HTR-8/SVneo (cell line): ENCODE measurements at regions not wholly inside any gene's neighbourhood (a gene's known extent, or its start where the extent isn't known, plus 50 kb on each side); places are given as distances from the start of the nearest gene placed in this dataset.
"Not testable (repeated sequence)": the region's sequence is repeated elsewhere in the genome, so short reads cannot be mapped to it uniquely, and the experiment has no call there.

ENCODE experiments used
- DNase-seq: peaks from one replicate; pipeline ENCODE4 v3.0.0; 2011; ENCODE audit warnings: low spot score, mixed read lengths; ENCODE audit not compliant: insufficient read length
- FAIRE-seq: peaks from 2 replicates; lab custom pipeline; 2011; peaks lifted over from hg19 to GRCh38; lab: Jason Lieb, UNC

DNA sequence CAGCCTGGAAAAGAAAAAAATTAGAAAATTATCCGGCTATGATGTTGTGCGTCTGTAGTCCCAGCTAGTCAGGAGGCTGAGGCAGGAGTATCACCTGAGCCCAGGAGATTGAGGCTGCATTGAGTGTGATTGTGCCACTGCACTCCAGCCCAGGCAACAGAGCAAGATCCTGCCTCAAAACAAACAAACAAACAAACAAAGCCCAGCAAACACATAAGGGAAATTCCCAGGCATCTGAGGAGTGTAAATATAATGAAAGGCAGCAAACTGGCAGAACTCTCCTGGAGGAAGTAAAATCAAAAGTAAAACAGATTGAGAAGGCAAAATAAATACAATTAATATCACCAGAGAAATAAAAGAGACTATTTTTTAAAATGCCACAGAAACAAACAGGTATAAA lies 84.5 kb upstream of the ITGB1 start:
- FAIRE-seq (no peak), DNase-seq (no peak)

DNA sequence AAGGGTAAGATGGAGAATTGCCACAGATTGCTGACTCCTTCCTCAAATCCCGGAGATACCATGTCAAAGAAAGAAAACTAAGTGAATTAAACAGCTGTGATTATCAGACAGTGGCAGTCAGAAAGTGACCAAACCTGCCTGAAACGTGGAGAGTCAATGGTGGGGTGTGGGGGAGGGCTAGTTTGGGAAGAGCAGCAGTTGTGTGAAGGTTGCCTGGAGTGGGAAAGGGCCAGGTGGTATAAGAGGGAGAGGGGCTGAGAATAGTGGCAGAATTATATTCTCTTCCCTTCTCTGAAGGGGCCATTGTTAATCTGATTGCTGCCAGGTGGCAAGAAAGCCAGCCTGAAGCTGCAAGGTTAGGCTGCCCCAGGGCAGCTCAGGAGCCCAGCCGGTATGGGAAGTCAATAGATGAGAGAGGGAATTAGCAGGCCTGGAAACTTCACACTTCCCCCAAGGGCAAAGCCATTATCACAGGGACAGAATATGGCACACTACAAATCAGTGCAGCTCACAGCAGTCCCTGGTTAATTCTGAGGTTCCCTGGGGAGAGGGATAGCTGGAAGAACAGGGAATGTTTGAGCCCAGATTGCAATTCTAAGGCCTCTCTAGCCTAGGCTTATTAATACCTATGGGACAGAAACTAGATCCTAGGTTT lies 83.9 kb upstream of the ITGB1 start:
- FAIRE-seq (no peak), DNase-seq (no peak)

DNA sequence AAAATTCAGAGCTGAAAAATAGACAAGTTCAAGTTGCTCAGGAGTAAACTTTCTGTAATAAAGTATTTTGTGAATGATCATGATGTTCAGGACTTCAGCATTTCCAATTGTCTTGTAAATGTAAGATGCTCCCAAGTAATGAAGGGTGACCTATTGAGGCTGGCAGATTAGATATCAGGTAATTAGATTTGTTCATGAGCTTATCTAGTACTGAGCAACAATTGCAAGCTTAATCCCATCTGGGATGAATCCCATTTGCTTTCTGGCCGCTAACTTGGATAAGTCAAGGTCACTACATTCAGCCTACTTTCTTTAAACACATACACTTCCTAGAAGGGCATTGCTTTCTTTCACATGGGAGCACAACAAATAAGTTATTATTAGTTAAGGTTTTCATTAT lies 82.4 kb upstream of the ITGB1 start:
- FAIRE-seq (no peak), DNase-seq (no peak)

DNA sequence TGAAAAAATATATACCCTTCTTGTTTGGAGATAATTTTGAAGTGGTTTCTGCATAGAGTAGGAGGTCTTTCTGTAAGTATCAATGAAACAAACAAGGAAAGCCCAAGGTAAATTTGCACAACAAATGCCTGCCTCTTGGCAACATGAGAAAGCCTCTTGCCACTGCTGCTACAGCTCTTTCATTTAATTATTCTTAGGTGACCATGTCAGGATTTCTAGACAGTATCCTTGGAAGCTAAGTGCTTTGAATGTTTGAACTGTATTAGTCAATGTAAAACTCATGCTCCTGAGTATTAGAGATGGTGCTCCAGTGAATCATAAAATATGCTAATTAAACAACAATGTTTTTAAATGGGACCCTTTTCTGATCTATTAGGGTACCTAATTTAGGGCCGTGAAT lies 81.2 kb upstream of the ITGB1 start:
- DNase-seq (no peak), FAIRE-seq (no peak)

DNA sequence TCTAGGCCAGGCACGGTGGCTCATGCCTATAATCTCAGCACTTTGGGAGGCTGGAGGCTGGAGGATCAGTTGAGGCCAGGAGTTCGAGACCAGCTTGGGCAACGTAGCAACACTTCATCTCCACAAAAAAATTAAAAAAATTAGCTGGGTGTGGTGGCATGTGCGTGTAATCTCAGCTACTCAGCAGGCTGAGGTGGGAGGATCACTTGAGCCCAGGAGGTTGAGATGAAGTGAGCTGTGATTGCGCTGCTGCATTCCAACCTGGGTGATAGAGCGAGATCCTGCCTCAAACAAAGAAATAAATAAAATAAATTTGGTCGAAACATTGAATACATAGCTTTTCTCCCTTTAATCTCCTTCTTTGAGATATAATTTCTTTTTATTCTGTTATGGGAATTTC lies 80.6 kb upstream of the ITGB1 start:
- no peak for FAIRE-seq
- no peak for DNase-seq

DNA sequence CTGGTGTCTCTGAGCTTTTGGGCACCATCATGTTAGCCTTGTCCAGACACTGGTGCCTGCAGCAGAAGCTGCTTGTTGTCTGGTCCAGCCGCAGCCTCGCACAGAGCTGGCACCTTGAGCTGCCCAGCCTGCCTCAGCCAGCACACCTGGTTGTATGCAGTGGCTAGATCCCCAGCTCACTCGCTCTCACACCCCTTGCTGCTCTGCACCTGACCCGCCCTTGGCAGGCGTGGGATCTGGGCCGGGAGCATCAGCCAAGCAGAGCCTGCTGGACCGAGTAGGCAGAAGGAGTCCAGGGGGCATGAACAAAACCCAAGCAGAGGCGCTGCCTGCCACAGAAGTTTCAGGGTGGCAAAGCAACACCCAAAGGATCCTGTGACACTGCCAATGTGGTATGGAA lies 79.7 kb upstream of the ITGB1 start:
- DNase-seq = no peak

DNA sequence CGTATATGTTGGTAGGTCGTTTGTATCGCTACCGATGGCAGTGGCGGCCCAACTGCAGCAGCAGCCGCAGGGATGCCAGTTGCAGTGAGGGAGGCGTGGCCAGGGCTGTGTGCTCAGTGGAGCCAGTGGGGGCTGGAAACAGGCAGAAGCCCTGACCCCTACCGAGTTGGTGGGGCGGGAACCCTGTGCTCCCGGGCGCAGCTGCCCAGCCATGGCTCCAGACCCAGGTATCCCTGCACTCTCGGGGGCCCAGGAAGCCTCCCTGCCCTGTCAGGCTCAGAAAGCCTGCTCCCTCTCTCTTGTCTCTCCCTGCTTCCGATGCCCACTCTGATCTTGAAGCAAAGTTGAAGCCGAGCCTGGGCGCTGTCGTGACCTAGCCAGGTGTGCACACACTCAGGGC lies 78.6 kb upstream of the ITGB1 start:
- DNase-seq (no peak), FAIRE-seq (no peak)

More for the DNA sequence above, 79.7 kb upstream of the ITGB1 start:
- no peak for FAIRE-seq

DNA sequence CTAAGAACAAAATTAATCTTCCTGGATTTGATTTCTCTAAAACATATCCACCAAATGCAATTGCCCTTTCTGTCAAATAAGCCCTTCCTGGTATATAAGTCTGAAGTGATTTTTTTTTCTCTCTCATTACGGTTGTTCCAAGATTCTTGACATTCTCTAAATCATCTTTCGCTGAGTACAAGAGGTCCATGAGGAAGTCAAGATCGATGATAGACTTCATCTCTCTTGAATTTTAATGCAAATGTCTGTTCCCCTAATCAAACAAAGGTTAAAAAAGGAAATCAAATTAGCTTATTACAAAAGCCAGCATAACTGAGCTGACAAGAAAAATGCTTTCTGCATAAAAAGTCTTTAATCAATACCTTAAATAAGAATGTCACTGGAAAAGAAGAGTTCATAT lies 77.4 kb upstream of the ITGB1 start:
- no peak for FAIRE-seq
- DNase-seq = no peak

DNA sequence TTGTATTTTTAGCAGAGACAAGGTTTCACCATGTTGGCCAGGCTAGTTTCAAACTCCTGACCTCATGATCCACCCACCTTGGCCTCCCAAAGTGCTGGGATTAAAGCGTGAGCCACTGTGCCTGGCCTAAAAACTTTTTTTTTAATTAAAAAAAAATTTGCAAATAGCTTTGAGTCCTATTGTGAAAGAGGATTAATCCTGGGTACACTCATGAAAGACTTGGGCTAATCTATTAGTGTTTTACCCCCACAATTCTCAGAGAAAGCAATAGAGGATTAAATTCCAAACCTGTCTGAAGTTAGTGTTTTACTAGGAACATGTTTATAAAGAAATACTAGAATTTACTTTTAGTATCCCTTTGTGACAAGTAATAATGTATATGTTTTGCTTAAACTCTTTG lies 76.9 kb upstream of the ITGB1 start:
- FAIRE-seq = no peak

DNA sequence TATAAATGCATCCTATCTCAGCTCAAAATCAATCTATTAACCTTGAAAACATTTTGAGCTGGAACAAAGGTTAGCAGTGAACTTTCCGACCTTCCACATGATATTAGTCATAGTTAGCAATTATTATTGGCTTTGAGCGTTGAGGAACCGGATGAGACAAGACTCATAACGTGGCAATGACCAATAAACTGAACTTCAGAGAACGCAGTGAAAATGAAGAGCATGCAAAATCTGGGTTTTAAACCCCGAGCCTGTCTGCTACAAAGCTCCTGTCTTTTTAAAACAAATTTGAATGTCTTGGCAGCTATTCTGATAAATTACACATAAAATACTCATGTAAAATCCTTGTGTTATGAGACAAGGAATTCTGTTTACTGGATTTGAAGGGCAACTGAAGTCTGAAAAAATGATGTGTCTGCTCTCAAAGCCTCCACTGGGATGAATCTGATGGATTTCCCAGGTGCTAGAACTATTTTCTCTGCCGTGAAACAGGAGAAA lies 74.7 kb upstream of the ITGB1 start:
- FAIRE-seq (no peak), DNase-seq (peak; percentile 63)

More for the DNA sequence above, 76.9 kb upstream of the ITGB1 start:
- DNase-seq = no peak

DNA sequence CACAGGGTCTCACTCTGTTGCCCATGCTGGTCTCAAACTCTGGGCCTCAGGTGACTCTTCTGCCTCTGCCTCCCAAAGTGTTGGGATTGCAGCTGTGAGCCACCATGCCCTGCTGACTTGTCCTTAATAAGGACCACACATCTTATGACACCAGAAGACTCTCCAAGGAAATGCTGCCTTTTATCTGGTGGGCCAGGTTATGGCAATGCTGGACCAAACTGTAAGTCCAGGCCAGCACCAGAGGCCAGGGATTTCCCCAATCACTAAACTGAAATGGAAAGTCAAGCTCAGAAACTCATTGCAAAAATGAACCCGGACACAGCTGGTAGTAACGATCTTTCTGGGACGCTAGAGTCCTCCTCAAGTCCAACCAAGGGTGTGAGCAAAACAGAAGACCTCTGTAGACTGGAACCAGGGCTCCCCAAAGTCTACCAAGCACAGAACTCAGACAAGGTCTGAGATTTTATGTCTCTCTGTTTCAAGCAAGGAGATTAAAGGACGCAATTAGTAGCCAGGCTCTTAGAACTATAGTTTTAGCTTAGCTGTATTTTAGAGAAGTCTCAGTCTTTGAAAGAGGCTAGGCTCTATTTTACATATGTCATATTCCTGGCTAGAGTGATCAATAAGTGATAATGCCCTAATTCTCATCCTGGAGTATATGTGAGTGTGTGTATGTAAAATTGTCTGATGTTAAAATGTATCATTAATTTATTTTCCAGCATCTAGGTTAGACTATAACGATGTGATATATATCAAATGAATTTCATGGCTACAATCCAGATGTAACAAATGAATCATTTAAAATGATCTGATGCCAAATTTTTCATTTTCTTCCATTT lies 74.0 kb upstream of the ITGB1 start:
- FAIRE-seq (no peak), DNase-seq (no peak)

DNA sequence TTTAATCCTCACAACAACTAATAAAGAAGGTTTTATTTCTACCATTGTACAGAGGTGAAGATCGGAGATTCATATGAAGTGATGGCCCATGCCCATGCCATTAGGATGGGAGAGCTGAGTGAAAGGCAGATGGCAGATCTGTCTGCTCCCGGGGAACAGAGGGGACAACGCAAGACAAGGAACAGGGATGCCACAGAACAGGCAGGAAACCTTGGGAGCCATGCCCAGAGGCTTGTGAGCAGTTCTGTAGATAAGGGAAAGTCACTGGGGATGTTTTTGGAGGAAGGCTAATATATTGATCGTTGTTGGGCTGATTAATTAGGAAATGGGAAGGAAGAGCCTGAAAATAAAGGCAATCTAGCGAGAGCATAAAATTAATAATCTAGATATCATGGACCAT lies 73.1 kb upstream of the ITGB1 start:
- DNase-seq = no peak
- no peak for FAIRE-seq

DNA sequence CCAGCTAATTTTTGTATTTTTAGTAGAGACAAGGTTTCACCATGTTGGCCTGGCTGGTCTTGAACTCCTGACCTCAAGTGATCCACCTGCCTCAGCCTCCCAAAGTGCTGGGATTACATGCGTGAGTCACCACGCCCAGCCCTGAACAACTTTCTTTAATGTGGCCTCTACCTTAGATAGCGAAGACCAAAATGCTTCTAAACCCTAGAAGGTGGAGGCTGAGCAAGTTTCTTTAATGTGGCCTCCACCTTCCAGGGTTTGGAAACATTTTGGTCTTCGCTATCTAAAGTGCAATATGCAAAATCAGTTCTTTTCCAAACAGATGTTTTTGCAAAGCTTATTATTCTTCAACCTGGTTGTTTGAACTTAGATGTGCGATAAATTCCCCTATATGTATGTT lies 70.5 kb upstream of the ITGB1 start:
- not testable (repeated sequence) for FAIRE-seq, DNase-seq

DNA sequence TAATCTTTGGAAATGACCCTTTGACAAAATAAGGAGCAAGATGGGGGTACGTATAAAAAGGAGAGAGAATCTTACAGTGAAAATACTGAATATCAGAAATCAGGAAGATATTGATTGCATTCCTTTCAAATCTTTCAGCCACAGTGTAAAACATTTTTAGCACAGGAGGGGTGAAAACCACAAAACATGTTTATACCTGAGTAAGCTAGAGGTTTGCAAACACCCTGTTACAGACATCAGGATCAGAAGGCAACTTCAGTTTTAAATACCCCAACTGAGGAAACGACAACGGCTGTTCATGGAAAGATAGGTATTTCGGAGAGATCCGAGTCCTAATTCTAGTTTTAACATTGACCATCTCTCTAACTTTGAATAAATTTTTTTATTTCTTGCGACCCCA lies 69.1 kb upstream of the ITGB1 start:
- DNase-seq = no peak
- FAIRE-seq = no peak

DNA sequence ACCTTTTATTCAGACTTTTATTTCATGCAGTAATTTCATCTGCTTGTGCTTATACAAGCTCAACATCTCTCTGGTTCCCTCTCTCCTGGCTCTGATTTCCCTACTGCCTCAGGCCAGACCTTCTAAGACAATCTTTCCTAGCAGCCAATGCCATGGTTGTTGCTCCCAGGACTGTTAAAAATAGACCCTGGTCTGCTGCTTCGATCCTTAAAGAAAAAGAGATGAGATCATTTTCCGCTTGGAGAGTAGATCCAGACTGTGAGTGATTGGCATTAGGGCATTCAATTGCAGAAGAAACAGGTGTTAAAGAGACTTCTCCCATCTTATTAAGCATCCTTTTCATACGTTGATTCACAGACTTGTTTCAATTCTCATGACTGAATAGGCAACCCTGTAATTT lies 68.4 kb upstream of the ITGB1 start:
- peak; percentile 16 for FAIRE-seq

DNA sequence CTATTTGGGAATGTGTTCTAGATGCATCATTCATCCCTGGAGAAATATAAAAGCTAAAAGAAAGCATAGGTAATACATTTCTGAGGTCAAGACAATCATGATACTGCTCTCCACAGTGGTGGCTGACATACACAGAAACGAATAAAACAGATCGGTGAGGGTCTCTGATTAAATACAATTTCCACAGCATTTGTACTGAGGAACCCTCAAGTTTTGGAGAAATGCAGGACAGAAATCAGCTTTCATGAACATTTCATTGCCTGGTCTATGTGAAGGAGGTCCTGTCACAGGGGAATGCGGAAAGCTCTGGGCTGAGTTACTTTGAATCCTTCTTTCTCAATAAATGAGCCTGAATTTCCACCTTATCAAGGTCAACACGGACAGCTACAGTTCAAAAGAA lies 67.9 kb upstream of the ITGB1 start:
- no peak for FAIRE-seq
- no peak for DNase-seq

More for the DNA sequence above, 68.4 kb upstream of the ITGB1 start:
- no peak for DNase-seq

DNA sequence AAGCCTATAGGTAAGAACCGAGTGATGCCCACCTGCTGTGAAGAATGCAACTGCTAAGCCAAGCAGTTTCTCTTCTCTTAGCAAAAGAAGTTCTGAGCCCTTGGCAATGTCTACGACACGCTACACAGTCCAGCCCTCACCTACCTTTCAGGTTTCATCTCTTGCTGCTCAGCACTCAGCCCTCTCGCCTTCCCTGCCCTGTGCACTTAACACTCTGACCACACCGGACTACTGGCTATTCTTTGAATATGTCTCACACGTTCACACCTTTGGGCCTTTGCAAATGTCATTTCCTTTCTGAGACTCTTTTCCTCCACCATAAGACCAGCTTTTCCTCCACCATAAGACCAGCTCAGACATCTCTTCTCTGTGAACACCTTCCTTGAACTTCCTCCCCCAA lies 67.0 kb upstream of the ITGB1 start:
- peak; percentile 26 for FAIRE-seq
- no peak for DNase-seq

DNA sequence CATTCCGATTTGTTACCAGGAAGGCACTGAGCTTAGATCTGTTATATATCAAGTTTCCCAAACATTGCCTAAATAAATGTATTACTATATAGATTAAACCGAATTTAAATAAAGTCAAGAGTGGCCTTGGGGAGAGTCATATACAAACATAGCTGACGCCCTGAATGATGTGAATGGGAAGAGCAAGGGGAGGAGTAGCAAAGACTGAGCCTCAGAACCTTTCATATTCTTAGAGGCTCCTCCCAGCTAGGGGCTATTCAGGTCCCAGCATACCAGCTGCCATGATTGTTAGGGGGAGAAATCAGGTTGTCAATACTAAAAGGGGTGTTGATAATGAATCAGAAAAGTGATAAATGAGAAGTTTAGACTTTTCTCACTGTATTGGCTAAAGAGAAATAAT lies 64.7 kb upstream of the ITGB1 start:
- DNase-seq (no peak), FAIRE-seq (no peak)

DNA sequence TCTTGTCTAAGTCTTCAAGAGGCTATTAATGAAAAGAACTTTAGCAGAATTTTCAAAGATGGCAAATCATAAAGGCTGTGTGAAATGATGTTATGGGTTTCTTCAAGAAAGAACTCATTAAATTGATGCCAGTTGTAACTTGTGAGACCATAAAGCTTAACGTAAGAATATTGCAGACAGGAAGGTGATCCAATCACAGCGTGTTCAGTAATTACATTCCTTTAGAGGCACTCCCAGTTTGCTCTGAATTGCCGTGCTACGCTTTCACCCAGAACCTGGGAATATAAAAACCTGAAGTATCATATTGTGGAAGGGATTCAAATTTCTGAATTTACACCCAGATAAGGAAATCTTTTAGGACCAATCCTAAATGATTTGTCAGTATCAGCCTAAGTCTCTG lies 64.1 kb upstream of the ITGB1 start:
- FAIRE-seq (no peak), DNase-seq (no peak)

DNA sequence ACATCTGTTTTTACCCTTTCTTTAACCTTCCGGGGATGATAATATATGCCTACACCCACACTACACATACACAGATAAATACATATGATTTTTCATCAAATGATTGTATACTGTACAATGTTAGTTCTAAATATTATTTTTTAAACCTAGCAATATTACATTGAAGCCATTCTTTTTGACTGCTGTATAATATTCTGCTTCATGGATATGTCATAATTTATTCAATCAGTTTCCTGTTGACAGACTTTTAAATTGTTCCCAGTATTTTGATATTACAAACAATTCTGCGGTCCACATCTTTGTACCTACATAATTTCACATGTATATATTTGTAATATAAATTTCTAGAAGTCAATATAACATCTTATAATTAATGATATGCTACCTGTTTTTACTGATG lies 59.0 kb upstream of the ITGB1 start:
- DNase-seq = no peak
- FAIRE-seq = no peak

DNA sequence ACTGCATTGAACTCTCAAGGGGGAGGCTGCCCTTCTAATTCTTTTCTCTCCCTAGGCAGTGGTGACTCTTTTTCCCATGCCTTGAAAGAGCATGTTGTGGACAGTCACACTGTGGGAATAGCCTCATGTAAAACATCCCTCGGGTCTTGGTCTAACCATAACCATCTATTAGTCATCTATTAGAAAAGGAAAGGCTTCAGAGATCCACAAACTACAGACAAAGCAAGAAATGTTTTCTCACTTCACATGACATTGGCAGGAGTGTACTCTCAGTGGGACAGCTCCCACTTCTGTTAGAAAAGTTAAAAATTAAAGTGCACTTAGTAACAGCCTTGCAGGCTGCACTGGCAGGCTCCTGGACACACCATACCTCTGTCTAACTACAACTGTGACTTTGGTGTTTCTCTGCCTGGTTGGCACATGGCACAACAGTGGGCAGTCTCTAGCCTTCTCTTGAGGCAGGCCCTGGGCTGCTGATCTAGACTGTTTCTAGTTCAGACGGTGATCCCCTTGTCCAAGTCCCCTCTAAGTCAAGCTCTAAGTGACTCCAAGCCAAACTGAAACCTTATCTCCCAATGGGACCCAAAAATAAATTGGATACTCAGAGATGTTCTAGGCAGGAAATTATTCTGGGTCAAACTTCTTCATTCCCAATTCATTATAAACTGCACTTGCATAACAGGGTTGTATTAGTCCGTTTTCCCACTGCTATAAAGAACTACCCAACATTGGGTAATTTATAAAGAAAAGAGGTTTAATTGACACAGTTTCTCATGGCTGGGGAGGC lies 57.9 kb upstream of the ITGB1 start:
- FAIRE-seq = no peak

More for the DNA sequence above, 57.9 kb upstream of the ITGB1 start:
- no peak for DNase-seq
